SU-DHL-6 (cell line): ENCODE measurements at regions not wholly inside any gene's neighbourhood (a gene's known extent, or its start where the extent isn't known, plus 50 kb on each side); places are given as distances from the start of the nearest gene placed in this dataset.

Experiments
- CTCF ChIP-seq: fragments of 200-600 bp; sonication (generic); IDR thresholded peaks from one replicate; pipeline ENCODE4 v1.5.1; 2017; ENCODE audit warnings: antibody characterized with exemption, mild to moderate bottlenecking, low read length, moderate library complexity; ENCODE audit not compliant: insufficient read depth, poor library complexity, severe bottlenecking
- EZH2phosphoT487 ChIP-seq: fragments of 200-600 bp; sonication (generic), shearing (Covaris generic); conservative IDR thresholded peaks from 2 replicates; pipeline ENCODE4 v1.6.1; 2018; ENCODE audit warnings: mild to moderate bottlenecking, antibody characterized with exemption, low read length, moderate library complexity, mixed read lengths

GRCh38 chr2:105600949-105601794, 143.5 kb upstream of the NCK2 start:
- no peak for TF ChIP-seq CTCF
- no peak for TF ChIP-seq EZH2phosphoT487
